Nucleus accumbens (tissue), 56 donors: ENCODE measurements at regions not wholly inside any gene's neighbourhood (a gene's known extent, or its start where the extent isn't known, plus 50 kb on each side); places are given as distances from the start of the nearest gene placed in this dataset.
"Not testable (repeated sequence)": the region's sequence is repeated elsewhere in the genome, so short reads cannot be mapped to it uniquely, and the experiment has no call there.

Source experiments
- DNase-seq, 56 donors: peaks; one replicate each; lab custom pipeline; 2025; lab: John Stamatoyannopoulos, UW

DNA sequence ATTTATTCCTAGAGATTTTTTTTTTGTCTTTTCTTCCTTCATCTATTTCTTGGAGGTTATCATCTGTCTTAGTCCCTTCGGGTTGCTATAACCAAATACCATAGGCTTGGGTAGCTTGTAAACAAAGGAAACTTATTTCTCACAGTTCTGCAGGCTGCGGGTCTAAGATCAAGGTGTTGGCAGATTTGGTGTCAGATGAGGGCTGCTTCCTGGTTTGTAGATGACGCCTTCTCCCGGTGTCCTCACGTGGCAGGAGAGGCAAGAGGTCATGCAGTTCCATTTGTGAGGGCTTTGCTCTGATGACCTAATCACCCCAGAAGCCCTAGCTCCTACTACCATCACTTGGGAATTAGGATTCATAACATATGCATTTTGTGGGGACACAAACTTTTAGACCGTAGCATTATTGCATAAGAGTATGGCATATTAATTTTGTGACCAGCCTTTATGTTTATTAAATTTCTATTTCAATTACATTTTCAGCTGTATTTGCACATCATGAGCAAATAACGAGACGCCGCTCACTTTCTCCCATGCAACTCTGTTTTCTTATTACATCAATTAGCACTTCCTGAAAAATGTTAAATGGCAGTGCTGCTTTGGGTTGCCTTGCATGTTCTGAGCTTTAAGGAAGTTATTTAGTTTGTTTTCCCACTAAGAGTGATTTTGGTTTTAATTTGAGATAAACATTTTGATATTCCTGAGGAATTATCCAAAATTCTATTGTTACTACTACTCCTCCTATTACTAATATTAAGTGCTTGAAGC is 246.4 kb upstream of the HDAC4 start:
- no peak for DNase-seq

DNA sequence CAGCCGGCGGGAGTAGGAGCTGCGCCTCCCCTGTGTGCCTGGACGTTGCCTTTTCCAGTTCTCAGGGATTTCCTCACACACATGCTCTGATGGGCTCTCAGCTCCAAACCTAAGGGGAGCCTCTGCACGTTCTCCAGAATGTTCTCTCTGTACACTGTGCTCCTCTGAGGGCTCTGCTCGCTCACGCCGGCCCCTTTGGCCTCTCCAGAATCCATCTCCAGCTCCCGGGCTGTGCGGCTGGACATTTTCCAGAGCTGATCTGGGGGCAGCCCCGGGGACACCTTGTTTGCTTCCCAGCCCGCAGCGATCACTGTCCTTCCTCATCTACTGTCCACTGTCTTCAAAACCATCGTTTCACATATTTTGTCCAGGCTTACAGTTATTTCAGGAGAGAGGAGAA is 245.4 kb upstream of the HDAC4 start:
- DNase-seq, result no peak

DNA sequence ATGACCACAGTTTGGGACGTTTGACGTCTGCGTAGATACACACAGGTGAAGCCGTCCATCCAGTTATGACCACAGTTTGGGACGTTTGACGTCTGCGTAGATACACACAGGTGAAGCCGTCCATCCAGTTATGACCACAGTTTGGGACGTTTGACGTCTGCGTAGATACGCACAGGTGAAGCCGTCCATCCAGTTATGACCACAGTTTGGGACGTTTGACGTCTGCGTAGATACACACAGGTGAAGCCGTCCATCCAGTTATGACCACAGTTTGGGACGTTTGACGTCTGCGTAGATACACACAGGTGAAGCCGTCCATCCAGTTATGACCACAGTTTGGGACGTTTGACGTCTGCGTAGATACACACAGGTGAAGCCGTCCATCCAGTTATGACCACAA is 243.8 kb upstream of the HDAC4 start:
- DNase-seq, result not testable (repeated sequence)

DNA sequence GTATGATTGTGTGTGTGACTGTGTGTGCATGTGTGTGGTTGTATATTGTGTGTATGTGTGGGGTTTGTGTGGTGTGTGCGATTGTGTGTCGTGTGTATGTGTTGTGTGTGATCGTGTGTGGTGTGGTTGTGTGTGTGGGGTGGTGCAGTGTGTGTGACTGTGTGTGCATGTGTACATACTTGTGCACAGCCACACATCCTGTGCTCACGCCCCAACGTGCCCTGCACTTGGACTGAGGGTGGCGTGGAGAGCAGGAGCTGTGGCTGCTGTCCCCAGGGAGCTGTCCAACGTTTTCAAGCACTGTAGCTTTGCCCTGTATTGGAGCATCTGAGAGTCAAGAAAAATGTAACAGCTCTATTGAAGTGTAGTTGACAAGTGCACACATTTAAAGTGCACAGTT is 243.2 kb upstream of the HDAC4 start:
- DNase-seq, result no peak

DNA sequence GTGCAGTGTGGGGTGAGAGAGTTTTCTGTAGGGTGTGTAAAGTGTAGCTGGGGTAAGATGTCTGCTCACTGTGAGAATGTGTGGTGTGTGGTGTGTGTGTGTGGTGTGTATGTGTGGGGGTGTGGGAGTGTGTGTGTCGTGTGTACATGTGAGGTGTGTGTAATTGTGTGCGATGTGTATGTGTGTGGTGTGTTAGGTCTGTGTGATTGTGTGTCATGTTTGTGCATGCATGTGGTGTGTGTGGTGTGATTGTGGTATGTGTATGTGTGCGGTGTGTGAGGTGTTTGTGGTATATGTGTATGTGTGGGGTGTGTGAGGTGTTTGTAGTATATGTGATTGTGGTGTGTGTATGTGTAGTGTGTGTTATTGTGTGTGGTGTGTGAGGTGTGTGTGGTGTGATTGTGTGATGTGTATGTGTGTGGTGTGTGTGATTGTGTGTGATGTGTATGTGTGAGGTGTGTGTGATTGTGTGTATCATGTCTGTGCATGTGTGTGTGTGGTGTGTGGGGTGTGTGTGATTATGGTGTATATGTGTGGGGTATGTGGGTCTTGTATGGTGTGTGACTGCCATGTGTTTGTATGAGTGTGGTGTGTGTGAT is 241.7 kb upstream of the HDAC4 start:
- no peak for DNase-seq

DNA sequence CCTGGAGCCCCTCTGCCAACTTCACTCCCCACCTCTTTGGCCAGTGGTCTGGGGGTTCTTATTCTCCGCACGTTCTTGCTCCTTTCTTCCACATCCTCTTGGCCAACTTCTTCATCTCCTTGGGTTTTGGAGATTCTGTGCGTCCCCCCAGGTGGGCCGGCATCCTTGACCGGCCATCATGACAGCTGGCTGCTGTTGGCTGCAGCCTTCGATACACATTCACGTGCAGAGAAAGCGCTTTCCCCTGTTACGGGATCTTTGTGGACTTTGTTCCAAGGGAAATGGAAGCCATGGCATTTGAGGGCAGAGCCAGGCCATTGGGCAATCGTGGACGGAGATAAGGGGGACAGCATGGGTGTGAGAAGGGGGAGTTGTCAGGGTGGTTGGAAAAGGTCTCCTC is 241.1 kb upstream of the HDAC4 start:
- not testable (repeated sequence) for DNase-seq

DNA sequence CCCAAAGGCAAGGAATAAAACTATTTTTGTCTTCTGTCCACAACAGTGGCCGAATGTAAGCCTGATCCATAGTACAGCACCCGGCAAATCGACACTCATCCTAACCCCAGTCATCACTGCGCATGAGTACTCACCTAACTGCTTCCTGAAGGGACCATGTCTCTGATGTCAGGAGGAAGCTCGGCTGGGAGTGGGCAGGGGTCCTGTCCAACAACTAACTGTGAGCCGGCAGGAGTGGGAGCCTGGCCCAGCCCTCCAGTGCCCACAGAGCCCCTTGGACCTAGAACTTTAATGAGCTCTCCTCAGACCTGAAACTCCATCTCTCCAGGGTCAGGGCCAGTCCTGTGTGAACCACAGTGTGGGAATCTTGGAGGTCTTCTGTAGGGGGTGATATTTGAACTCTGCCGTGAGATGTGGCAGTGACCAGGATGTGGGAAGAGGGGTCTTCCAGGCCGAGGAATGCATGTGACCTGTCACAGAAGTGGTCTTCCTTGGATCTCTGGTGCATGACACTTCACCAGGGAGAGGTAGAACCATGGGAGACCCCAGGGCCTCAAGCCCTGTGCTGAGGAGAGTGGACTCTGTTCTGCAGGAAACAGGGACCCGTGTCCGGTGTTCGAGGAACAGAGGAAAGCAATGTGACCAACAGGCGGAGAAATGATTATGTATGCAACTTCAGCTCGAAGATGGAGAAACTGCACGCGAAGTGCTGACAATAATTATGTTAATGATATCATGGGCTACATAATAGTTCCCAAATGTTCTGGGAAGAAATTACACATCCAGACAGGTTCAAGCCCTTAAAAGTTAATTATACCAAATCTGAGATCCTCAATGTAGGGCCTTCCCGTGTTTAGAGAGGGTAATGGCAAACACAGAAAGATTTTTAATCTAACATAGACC is 240.1 kb upstream of the HDAC4 start:
- no peak for DNase-seq

DNA sequence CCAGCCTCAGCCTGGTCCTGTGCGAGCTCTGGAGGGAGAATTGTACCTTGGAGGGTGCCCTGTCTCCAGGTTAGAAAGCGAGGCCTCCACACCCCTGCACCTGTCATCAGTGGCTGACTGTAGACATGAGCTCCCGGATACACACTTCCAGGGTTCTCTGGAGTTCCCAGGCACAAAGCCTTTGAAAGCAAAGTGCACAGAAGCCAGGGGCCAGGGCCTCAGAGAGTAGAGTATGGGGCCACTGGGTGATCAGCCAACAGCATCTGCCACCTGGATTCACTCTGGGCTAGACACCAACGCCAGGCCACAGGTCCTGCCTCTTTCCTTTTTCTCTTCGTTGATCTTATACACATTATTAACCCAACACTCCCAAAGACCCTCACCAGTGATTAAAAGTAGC is 239.4 kb upstream of the HDAC4 start:
- DNase-seq, result no peak

DNA sequence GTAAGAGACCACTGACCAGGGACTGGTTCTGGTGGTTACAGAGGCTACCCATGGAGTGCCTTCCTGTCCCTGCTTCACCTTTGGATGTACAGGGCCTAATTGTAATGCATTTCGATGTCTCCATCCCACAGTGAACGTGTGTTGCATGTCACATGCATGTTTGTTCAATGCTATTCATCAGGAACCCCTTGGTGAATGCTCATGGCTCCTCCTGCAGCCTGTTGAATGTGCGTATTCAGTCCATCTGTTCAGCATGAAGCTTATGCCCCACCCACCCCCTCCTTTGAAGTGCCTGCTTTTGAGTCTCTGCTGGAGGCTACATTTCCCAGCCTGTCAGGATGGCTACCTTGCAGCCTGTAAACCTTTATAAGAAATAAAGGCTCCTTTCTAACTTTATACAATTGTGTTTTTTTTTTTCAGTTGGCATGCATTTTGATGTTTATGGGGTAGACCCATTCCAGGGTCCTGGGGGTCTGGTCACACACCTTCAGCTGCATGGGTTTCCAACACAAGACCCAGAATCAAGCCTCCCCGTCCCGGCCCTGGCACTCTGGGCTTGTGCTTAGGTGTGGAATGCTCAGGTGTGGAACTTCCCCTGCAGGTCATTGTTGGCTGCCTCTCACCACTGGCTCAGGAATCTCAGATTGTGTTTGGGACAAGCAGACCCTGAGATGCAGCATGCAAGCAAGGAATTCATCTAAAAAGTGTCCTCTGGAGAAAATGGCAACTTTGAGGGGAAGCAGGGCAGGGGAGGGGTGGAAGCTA is 238.8 kb upstream of the HDAC4 start:
- DNase-seq, result no peak

DNA sequence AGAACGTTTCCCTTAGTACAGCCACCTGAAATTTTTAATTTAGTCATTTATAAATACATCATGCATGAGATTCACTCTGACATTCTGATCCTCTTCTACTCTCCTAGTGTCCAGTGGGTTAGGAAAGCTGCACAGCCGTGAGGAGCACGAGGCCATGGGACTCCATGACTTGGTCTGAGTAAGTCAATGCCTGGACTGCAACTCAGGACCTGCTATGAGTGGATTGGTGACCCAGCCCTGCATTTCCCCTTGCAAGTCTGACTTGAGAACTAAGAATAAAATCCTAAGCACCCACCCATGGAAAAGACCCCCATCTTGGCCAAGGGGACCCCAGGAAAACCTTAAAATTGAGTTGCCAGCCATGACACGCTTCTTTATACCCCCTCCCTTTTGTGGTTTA is 237.6 kb upstream of the HDAC4 start:
- no peak for DNase-seq

DNA sequence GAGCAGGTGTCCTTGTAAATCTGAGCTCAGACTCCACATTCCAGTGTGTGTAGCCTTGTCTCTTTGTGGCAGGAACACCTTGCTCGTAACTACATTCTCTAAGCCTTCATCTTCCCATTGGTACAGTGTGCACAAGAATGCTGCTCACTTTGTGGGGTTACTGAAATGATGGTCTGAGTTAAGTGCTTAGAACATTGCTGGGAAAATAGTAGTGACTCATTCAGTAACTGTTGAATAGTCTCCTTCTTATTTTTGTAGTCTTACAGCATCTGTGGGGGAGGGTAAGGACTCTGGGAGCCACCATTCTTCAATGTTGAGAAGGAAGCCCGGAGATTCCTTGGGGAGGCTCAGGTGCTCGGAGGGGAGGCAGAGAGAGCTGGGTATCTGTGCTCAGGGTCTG is 236.0 kb upstream of the HDAC4 start:
- peak in 1 of 56 donors; percentile 5 for DNase-seq

DNA sequence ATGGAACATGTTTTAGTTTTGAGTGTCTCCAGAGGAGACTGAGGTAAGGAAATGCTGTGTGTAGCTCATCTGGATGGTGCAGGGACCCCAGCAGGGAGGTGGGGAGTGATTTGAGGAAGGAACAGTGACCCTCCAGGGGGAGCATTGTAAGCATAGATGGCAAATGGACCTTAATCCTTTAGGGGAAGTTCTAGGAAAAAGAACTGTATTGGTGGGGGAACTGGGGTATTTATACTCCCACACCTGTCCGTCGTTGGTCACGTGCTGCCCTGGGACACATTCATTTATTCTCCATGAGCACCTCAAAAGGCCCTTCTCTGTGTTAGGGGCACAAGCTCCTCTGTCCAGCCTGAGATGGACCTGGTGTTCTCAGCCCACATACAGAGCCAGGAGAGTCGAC is 233.9 kb upstream of the HDAC4 start:
- DNase-seq, result no peak

DNA sequence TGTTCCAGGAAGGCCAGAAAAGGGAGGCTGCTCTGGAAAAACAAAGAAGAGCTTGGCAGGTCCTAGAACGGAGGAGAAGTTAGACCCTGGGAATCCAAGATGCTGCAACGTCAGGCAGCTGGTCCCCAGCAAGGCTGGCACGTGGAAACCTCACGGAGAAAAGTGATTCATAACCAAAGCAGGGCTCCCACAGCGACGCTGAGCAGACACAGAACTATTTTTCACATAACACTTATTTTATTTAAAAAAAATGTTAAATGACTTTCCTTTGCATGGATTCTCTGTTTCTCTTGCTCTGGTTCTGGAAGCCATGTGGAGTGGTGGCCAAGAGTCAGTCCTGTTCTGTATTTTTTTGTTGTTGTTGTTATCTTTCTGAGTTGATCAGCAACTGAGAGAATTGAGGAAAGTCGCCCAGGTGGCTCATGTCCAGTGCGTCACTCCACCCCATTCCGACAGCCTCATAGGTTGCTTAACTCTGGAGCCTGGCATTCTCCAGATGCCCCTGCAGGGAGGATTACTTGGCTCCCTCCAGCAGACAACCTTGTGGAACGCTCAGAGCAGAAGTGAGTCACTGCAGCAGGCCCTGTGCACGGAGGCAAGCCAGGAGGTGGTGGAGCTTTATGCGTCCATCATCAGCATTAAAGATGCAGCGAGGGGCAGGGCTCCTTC is 229.9 kb upstream of the HDAC4 start:
- peak in 13 of 56 donors; percentile 8 to 49 (median 28) for DNase-seq

DNA sequence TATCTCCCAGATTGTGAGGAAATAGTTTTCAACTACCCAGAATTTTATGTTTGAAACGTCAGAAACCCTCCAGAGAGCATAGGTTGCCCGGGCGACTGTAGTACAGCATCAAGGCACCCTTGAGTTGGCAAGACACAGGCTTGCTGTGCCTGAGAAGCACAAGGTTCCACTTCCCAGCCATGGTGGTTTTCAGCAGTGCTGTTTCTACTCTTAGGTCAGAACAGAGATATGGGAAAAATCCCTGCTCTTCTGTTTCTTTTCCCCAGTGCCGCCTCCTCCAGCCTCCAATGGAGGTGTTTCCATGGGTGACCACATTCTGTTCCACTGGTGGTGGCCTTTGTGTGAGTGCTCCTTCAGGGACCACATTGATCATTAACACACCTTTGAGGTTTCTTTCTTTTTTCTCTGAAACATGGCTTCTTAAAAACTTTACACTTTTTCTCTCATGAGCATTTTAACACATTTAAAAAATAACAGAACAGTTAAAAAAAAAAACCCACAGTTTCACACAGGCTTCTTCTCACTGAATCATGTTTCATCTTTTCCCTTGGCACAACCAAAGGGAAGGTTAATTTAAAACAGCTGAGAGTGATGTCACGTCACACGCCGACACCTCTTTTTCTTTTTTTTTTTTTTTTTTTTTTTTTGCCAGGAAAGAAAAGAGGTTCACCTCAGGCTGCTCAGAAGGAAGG is 229.3 kb upstream of the HDAC4 start:
- DNase-seq, result no peak

DNA sequence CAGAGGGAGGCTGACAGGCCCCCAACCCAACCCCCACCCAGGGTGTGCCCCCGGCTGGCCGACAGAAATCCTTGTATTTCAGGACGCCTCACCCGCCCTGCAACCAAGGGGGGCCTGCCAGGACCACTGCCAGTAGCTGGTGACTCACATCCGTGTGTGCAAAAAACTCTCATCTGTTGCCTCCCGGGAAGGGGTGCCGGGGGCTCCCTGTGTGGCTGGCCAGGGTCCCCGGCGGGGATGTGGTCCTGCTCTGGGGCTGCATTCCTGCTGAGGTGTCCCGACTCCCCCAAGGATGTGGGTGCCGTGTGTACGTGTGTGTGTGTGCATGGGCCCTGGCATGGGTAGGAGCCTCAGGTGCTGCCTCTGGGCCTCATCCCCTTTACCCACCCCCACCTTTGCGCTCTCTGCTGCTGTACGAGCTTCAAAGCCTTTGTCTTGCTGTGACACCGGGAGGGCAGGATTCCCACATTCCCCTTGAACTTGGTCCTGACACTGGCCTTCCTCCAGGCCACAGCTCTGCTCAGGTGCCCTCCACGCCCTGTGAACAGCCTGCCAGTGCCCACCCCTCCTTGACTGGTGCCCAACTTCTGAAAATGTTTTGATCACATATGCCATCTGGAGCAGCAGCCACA is 226.3 kb upstream of the HDAC4 start:
- DNase-seq, result no peak

DNA sequence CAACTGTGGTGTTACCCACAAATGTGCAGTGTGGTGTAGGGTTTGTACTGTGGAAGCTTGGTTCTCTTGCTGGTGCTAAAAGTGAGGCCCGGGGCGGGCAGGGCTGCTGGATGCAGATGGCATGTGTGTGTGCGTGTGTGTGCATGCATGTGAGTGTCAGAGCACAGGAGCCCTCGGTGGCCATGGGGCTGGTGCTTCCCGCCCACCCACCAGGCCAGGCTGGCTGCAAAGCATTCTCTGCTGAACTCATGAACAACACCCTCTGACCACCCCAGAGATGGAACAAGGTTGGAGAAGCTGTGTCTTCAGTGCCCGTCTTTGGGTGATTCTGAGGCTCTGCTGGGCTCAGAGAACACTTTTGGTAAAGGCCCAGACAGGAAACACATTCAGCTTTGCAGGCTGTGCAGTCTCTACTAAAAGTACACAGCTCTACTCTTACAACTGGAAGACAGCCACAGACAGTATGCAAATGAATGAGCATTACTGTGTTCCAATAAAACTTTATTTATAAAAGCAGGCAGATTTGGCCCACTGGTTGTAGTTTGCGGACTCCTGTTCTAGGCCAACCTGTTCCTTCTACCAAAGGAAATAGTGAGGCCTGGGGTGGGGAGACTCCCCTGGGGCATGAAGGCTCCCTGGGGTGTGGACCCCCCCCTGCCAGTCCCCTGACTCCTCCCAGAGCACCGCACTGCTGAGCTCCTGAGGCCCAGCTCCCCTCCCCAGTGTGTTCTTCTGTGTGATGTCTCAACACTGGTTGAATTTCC is 225.3 kb upstream of the HDAC4 start:
- DNase-seq, result no peak

DNA sequence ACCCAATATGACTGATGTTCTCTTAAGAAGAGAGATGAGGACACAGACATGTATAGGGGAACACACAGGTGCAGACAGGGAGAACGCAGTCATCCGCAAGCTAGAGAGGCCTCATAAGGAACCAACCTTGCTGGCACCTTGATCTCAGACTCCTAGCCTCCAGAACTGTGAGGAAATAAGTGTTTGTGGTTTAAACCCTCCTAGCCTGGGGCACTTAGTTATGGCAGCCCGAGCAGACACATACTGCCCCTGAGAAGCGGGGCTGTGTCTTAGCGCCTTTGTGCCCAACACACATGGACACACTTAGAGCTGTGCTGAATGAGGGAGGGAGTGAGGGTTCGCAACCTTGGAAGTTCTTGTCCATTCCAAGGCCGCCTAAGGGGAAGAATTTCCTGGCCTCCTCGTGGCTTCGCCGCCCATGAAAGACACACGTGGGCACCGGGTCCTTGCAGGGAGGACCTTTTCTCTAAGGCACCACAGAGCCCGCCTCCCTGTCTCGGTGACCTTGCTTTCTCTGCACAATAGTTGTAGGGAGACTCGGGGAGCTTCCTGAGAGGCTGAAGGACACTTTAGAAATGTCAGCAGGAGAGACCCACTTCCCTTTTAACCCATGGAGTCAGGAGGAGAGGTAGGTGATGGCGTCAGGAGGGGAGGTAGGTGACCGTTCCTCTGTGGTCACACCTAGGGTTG is 224.5 kb upstream of the HDAC4 start:
- no peak for DNase-seq

DNA sequence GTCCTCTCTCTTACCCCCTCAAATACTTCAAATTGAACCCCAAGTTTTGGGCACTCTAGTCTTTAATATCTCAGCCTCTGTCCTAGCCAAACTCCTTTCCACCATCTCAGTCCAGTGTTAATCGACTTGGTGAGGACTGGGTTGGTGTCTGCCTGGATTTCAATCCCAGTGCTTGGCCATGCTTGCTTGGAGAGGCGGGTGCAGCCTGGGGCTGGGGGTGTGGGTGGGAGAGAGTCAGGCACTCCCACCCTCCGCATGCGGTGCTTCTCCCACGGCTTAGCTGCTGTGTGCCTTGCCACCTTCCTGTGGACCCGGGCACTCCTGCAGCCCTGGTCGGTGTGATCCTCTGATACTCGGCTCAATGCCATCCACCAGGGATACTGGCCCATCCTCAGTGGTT is 220.8 kb upstream of the HDAC4 start:
- DNase-seq, result no peak
